SH-SY5Y (cell line): ENCODE measurements at regions not wholly inside any gene's neighbourhood (a gene's known extent, or its start where the extent isn't known, plus 50 kb on each side); places are given as distances from the start of the nearest gene placed in this dataset.

Experiments
- GATA2 ChIP-seq: IDR thresholded peaks from 2 replicates; pipeline ENCODE4 v1.6.1; 2011; ENCODE audit warnings: mild to moderate bottlenecking, low read depth, low read length
- GATA3 ChIP-seq: IDR thresholded peaks from 2 replicates; pipeline ENCODE4 v1.6.1; 2011; ENCODE audit warnings: low read depth, mild to moderate bottlenecking, low read length, moderate library complexity

DNA sequence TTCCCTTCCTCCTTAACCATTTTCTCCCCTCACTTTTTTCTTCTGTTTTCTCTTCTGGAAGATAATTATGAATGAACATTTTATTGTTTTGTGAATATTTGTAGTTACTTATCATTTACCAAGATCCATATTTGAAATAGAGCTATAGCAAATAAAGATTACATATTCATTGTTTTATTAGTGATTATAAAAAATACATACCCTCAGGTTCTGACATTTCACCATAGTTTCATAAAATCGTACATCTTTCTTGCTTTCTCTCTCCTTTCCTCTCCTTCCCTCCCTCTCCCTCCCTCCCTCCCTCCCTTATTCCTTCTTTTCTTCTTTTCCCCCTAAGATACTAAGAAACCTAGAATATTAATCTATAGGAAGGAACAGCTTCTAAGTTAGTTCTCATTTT, 410.9 kb upstream of the GOLIM4 start:
- no peak for TF ChIP-seq GATA2
- TF ChIP-seq GATA3: no peak
